Right lung (tissue), 2 donors: ENCODE measurements at regions not wholly inside any gene's neighbourhood (a gene's known extent, or its start where the extent isn't known, plus 50 kb on each side); places are given as distances from the start of the nearest gene placed in this dataset.
"Not testable (repeated sequence)": the region's sequence is repeated elsewhere in the genome, so short reads cannot be mapped to it uniquely, and the experiment has no call there.

Experiments used
- DNase-seq, 2 donors: peaks; one replicate each; pipeline ENCODE4 v3.0.0-alpha.2; 2013

DNA sequence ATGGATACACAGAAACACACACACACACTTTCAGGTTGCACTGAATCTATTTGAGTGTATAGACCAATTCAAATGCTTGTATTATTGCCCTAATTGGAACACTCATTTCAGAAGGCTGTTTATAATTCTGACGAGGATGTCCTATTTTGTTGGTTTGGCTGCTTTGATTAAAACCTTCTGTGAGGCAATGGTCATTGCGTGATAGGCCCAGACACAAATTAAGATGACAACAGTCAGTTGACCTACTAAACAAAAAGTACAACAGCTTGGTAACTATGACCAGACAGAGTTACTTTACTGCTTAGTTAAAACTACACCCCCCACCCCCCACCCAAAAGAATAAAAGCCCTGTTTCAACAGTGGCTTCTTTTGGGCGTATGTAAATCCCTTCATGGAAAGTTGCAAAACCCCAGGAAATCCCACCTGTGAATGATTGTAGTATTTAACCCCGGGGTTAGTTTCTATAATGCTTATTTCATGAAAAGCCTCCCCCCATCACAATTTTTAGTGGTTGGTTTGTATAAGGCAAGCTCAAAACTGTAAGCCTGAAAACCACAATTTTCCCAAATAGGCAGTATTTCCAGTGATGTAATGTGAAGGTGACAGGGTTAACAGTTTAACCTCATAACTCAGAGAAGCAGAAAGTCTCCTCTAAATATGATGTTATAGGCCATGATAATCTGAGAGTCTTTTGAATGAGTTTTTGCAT is 340.8 kb downstream of the FGF10 start:
- DNase-seq: no peak

DNA sequence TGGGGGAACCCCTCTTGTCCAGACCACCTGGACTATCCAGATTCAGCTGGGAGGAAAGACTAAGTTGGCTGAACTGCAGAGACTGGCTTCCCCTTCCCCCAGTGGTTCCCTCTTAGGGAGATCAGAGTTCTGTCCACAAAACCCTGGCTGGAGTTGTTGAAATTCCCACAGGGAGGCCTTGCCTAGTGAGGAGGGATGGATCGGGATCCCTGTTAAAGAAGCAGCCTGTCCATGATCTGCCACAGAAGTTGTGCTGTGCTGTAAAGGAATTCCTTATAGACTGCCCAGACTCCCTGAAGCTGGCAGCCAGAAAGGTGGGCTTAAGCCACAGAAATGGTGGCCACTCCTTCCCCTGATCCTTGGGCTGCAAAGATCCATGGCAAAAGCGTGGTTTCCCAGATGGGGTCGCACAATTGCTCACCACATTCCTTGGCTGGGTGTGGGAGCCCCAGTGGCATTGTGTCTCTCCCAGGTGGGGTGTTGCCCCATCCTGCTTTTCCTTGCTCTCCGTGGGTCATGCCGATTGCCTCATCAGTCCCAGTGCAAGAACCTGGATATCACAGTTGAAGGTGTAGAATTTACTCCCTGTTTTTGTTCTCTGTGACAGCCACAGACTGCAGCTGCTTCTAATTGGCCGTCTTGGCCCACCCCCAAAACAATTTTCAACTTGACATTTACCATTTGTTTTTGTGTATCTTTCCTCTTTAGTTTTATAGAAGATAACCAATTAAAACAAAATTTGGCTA is 342.4 kb downstream of the FGF10 start:
- DNase-seq: peak; percentile 41 to 42

GRCh38 chr5:44044549-44044948 is 344.7 kb downstream of the FGF10 start:
- DNase-seq: not testable (repeated sequence)

GRCh38 chr5:44028226-44028625 is 361.0 kb downstream of the FGF10 start:
- no peak for DNase-seq

GRCh38 chr5:44022622-44023021 is 366.6 kb downstream of the FGF10 start:
- no peak for DNase-seq

DNA sequence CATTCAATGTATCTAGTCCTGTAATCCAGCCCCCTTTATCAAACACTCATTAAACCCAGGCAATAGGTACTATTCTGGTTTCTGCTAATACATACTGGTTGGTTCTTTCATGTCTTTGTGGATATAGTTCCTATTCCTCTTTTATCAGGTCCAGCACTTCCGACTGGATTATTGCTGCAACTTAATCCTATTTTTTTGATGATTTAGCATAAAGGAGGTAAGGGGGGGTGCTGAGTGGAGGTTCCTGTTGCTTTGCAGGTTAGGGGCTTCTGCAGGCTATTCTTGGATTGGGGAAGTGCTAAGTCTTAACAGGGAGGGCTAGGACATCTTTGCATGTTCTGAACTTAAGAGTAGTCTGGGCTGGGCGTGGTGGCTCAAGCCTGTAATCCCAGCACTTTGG is 377.7 kb downstream of the FGF10 start:
- DNase-seq: no peak

DNA sequence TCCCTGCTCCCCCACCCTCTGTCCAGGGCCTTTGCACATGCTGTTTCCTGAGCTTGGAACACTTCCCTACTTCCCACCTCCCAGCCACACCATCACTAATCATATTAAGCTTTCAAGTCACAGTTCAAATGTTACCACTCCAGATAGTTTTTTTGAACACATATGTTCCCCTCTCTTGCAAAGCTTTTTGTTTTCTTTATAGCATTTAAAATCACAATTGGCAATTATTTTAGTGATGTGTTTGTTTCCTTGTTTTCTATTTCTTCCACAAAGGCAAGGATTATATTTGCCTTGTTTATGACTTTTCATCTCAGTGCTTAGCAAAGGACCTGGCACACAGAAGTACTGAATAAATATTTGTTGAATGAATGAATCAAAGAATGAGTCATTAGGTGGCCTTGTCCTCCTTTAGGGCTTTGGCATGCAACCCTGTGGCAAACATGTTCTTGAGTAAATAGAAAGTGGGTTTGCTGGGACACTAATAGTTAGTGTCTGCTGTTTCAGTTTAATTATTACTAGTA is 386.8 kb downstream of the FGF10 start:
- no peak for DNase-seq

GRCh38 chr5:44001675-44002380 is 387.4 kb downstream of the FGF10 start:
- no peak for DNase-seq

GRCh38 chr5:44001236-44001635 is 388.0 kb downstream of the FGF10 start:
- DNase-seq: peak in 1 of 2 donors; percentile 46

GRCh38 chr5:43997647-43998272 is 391.5 kb downstream of the FGF10 start:
- DNase-seq: no peak

GRCh38 chr5:43996221-43996620 is 393.0 kb downstream of the FGF10 start:
- DNase-seq: no peak

DNA sequence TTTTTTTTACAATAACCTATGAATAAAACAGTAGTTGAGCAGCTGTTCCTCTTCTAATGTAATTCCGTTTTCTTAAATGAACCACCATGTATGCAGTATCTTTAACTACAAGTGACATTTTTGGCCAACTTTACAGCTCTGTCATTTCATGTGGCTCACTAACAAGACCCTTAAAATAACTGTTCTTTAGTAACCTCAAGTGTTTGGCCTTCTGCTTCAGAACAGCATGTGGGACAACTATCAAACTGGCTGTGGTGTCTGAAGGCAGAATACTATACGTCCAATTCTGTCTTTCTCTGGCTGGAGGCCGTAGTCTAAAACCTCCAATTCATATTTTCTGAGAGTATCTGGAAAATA is 391.4 kb downstream of the NNT start:
- no peak for DNase-seq

DNA sequence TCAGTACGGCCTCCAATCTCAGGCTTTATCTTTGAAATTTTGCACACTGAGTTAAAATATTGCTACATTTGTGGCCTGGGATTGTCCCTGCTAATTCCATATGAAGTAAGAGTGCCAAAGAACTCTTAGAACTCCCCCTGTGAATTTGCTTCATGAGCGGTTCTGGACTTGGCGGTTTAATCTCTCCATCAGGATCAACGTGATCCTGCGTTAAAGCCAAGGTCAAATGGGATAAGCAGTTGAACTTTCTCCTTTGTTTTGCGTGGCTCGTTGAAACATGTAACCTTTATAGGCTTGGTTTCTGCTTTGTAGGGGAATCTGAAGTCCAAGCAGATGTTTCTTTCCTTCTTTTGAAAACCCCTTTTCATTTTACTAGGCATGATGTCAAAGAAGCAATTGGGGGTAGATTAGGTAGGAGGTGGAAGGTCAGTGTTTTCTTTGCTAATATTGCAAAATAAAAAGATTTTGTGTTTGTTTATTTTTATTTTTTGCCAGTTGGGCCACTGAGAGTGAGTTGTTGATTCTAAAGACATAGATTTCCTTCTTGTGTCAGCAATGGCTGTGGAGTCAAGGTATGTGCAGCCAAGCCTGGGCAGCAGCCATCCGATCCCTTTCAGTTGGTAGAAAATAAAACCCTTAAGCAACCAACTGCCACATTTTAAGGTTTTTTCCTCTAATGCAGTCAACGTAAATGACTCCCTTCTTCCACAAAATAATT is 390.8 kb downstream of the NNT start:
- no peak for DNase-seq

DNA sequence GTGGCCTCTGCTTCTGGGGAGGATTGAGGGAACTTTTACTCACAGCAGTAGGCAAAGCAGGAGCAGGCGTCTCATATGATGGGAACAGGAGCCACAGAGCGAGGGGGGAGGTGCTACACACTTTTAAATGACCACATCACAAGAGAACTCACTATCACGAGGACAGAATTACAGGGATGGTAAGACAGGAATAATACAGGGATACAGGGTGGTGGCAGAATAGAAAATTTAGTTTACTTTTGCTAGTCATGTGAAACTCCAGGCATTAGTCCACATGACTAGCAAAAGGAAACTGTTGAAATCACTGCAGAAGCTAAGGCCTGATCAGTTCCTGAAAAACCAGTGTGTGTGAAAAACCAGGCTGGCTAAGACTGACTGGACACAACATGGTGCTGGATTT is 382.4 kb downstream of the NNT start:
- no peak for DNase-seq

DNA sequence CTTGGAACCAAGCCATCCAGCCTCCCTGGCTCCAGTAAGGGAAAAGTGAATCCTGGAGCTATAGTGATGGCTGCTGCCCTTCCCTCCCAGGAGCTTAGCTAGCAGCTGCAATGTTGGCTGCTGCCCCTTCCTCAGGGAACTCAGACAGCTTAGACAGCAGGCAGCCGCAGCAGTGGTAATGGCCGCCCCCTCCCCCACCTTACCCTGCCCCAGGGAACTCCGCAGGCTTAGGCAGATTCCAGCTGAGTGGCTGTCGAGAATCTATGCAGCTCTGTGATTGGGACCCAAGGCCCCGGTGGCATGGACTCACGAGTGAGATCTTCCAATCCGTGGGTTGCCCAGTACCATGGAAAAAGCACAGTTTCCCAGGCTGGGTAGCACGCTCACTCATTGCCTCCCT is 378.6 kb downstream of the NNT start:
- no peak for DNase-seq

GRCh38 chr5:43973908-43974307 is 370.9 kb downstream of the NNT start:
- DNase-seq: no peak

- no peak for DNase-seq
Measured at GRCh38 chr5:43973318-43973717, 370.3 kb downstream of the NNT start.

DNA sequence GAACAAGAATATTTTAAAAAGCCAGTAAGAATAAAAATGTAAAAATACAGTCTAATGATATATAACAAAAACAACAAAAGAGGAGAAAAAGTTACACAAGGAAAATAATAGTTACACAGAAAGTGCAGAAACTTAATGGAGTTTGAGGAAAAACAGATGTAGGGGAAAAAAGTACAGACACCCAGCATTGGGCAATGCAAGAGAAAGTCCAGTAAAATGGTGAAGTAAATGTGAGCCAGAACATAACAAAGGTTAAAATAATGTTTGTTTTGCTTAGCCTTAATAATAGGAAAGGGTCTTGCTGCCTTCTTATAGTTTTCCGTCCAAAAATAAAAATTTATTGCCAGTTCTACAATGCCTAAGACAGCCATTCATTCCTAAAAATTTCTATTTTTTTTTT is 364.2 kb downstream of the NNT start:
- no peak for DNase-seq

GRCh38 chr5:43959144-43959543 is 356.2 kb downstream of the NNT start:
- DNase-seq: no peak

GRCh38 chr5:43947935-43948334 is 345.0 kb downstream of the NNT start:
- peak; percentile 62 to 68 for DNase-seq

- no peak for DNase-seq
Measured at GRCh38 chr5:43941806-43942205, 338.8 kb downstream of the NNT start.

DNA sequence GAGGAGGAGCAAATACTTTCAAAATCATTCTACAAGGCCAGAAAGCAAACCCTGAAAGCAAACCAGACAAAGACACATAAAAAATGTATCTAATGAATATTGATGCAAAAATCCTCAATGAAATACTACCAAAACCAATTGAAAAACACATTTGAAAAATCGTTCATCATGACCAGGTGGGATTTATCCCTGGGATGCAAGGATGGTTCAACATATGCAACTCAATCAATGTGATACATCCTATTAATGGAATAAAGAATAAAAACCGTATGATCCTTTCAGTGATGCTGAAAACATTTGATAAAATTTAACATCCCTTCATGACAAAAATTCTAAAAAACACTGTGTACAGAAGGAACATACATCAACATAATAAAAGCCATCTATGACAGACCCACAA is 337.6 kb downstream of the NNT start:
- DNase-seq: no peak
